ENCODE measurements at regions not wholly inside any gene's neighbourhood (a gene's known extent, or its start where the extent isn't known, plus 50 kb on each side); places are given as distances from the start of the nearest gene placed in this dataset.

DNA sequence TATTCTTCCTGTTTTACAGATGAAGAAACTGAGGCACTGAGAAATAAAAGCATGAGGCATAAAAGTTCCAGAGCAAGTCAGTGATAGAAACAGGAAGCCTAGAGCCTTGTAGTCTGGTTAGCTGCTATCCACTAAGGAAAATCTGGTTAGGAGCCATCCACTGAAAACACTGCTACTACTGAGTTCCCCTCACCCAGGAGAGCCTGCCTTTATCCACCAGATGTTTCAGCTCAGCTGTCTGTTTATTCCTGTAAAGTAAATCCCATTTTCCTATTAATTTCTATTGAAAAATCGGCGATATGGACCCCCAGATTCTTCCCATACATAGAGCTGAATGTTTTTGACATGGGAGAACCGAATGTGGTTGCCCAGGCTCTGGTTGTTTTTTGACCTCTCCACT is 63.7 kb upstream of the LMO4 start:
- TF ChIP-seq SUZ12 (IDR thresholded peaks at IDR 0.05; ENCODE audit: extremely low read depth, insufficient read depth, insufficient read length) (no peak), YY1 (IDR thresholded peaks at IDR 0.05; ENCODE audit: insufficient read depth, insufficient read length) (no peak), ZNF274 (IDR thresholded peaks at IDR 0.05; ENCODE audit: low read depth, low read length) (no peak)

Data from NT2/D1 (cell line).